ENCODE measurements at regions not wholly inside any gene's neighbourhood (a gene's known extent, or its start where the extent isn't known, plus 50 kb on each side); places are given as distances from the start of the nearest gene placed in this dataset.
A peak's percentile ranks its signal among the peaks of the same experiment; 100 is the strongest.
"Not testable (repeated sequence)": the region's sequence is repeated elsewhere in the genome, so short reads cannot be mapped to it uniquely, and the experiment has no call there.

DNA sequence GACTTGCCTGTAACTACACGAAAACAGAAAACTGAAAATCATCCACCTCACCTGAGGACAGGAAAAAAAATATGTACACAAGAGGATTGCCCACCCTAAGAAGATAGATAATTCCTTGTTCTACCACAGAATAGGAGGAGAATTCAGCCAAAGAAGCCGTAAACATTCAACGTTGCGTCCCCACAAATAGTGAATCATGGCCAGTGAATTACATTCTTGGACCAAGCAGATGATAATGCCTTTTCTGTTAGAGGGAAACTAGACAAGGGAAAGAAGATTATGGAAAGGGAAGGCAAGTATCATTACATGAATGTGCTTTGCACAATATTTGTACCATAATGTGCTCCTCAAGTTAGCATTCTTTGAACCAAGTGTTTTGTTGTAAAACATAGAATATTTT is 95.5 kb upstream of the C1QTNF7 start:
- Histone ChIP-seq H3K4me1 (no peaks in the 10 kb centered on the region), H3K27me3 (no peaks in the 10 kb centered on the region), H3K4me3 (no peak overlapping the region), H3K27ac (no peak overlapping the region), H3K9me3 (no peaks in the 10 kb centered on the region), H3K36me3 (no peaks in the 10 kb centered on the region)
- DNase-seq = no peak
- TF ChIP-seq, protein P1, sequence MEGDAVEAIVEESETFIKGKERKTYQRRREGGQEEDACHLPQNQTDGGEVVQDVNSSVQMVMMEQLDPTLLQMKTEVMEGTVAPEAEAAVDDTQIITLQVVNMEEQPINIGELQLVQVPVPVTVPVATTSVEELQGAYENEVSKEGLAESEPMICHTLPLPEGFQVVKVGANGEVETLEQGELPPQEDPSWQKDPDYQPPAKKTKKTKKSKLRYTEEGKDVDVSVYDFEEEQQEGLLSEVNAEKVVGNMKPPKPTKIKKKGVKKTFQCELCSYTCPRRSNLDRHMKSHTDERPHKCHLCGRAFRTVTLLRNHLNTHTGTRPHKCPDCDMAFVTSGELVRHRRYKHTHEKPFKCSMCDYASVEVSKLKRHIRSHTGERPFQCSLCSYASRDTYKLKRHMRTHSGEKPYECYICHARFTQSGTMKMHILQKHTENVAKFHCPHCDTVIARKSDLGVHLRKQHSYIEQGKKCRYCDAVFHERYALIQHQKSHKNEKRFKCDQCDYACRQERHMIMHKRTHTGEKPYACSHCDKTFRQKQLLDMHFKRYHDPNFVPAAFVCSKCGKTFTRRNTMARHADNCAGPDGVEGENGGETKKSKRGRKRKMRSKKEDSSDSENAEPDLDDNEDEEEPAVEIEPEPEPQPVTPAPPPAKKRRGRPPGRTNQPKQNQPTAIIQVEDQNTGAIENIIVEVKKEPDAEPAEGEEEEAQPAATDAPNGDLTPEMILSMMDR (IDR thresholded peaks at IDR 0.05) = no peak
- intact Hi-C loops (cut with DNase I) = no loop called here
- no peak for ATAC-seq

DNA sequence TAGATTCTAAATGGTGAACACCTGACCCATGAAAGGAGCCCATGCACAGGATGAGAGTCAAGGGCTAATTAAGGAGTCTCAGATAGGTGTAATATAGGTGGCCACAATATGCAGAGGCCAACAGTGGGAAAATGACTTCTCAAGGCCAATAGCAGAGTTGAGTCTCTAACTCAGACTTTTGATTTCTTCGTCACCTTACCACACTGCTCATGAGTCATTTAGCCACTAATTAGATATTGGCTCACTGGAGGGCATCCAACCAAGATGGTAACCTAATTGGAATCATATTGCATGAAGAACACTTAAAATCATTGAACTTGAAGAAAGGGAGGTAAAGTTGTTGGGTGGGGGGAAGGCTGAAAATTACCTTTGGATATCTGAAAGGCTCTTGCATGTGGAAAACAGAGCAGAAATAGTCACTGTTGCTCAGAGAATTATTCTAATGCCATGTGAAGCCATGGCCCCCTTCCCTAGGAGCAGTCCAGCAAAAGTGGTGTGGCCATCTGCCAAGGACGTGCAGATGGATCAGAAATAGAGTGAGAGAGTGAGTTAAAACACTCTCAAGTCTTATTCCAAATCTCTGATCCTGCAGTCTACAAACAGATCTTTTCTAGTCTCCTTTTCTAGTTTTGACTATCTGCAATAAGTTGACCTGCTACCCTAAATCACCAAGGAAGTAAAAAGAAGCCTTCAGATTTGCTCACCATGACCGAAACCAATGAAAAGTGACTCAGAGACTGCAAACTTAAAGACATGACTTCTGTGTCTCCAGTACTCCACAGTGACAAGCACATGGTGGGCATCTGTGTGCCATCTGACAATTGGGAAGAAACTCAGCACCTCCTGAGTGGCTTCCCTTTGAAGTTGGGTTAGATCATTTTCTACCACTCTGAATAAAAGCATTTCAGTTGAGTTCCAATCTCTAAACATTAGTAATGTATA is 93.9 kb upstream of the C1QTNF7 start:
- Histone ChIP-seq H3K4me1 (no peaks in the 10 kb centered on the region), H3K27me3 (no peaks in the 10 kb centered on the region), H3K36me3 (no peaks in the 10 kb centered on the region), H3K27ac (no peak overlapping the region), H3K4me3 (no peak overlapping the region), H3K9me3 (no peaks in the 10 kb centered on the region)
- no peak for ATAC-seq
- TF ChIP-seq, protein P1 (IDR thresholded peaks at IDR 0.05) = no peak
- no peak for DNase-seq
- intact Hi-C loops (cut with DNase I) = no loop called here

DNA sequence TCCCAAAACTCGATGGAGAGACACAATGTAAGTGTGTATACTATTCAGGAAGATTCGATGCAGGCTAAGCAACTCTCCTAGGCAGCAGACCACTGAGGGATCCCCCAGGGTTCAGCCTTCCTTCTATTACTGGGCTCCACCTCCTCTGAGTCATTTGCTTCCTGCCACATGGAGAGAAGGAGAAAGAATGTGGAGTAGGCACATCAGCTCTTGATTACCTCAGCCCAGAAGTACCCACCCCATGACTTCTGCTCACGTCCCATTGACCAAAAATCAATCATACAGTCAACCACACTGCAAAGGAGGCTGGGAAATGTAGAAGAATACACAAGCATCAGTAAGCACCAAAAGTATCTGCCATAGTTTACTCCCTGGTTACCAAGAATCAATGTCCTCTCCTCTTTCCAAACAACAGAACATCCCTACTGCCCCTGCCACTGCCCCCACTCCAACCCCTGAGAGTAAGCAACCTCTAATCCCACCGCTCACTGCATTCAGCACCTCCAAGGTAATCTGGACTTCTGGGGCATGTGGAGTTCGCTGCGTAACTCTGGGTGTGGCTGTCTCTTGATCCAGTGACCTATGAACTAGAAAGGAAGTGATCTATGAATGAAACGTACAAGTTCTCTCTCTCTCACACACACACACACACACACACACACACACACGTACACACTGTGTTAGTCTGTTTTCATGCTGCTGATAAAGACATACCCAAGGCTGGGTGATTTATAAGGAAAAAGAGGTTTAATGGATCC is 91.2 kb upstream of the C1QTNF7 start:
- Histone ChIP-seq H3K36me3 (no peaks in the 10 kb centered on the region), H3K4me1 (no peaks in the 10 kb centered on the region), H3K27me3 (no peaks in the 10 kb centered on the region), H3K4me3 (no peak overlapping the region), H3K9me3 (no peaks in the 10 kb centered on the region), H3K27ac (no peak overlapping the region)
- intact Hi-C loops (cut with DNase I) = no loop called here
- ATAC-seq (no peak), DNase-seq (no peak)
- TF ChIP-seq, protein P1 (IDR thresholded peaks at IDR 0.05) = no peak

DNA sequence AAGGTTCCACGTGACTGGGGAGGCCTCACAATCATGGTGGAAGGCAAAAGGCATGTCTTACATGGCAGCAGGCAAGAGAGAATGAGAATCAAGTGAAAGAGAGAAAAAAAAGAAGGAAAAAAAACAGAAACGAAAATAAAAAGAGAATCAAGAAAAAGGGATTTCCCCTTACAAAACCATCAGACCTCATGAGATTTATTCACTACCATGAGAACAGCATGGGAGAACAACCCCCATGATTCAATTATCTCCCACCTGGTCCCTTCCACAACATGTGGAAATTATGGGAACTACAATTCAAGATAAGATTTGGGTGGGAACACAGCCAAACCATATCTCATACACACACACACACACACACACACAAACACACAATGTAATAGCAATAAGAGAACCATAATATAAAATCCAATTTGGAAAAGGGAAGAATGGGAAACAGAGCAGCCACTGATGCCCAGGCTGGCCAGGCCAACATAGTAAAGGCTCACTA is 90.6 kb upstream of the C1QTNF7 start:
- H3K36me3 ChIP-seq = not testable (repeated sequence)

DNA sequence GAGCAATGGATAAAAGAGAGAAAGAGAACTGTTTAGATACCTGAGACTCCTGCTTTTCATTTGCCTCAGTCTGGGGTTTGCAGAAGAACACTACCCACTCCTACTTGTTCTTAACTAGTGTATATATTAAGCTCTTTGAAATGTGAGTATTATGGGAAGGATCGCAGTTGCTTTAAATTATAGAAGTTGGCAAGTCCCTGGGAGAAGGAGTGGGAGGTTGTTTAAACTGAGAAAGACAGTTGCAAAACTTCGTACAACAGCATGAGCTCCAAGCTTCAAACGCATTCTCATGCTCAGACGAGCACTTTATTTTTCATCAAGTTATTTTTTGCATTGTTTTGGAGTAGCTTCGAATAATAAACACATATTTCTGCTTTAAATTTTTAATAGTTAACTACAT is 88.1 kb upstream of the C1QTNF7 start:
- H3K36me3 ChIP-seq = no peaks in the 10 kb centered on the region
- H3K4me3 ChIP-seq = no peak overlapping the region
- ATAC-seq = no peak
- DNase-seq = peak in 2 of 4 donors; percentile 49 to 67
- TF ChIP-seq, protein P1 (IDR thresholded peaks at IDR 0.05) = no peak
- no peaks in the 10 kb centered on the region for H3K27me3 ChIP-seq
- intact Hi-C loops (cut with DNase I) = no loop called here
- H3K4me1 ChIP-seq = no peaks in the 10 kb centered on the region
- H3K9me3 ChIP-seq = no peaks in the 10 kb centered on the region
- no peak overlapping the region for H3K27ac ChIP-seq

More for the DNA sequence above, 90.6 kb upstream of the C1QTNF7 start:
- DNase-seq; H3K4me3 ChIP-seq; intact Hi-C loops (cut with DNase I); H3K27ac ChIP-seq; H3K27me3 ChIP-seq; ATAC-seq; H3K9me3 ChIP-seq; H3K4me1 ChIP-seq: not testable (repeated sequence)

Measured in left lung (tissue), 4 donors.